Panc1 (cell line): ENCODE measurements at regions not wholly inside any gene's neighbourhood (a gene's known extent, or its start where the extent isn't known, plus 50 kb on each side); places are given as distances from the start of the nearest gene placed in this dataset.

Source experiments
- ATAC-seq: fragments of 200-7000 bp; cut with Tn5 transposase; 2 replicates; pipeline ENCODE4 v1.9.1; 2020; ENCODE audit warnings: mild to moderate bottlenecking, moderate library complexity
- BruUV-seq: library from RNA; stranded (reverse); fragments of 400-500 nt; replicated peaks from 2 replicates; lab custom pipeline; 2021; lab: Mats Ljungman, UMichigan
- CTCF ChIA-PET: fragments of 300-600 bp; sonication (Branson Sonifier 250); formaldehyde crosslinking; loops from one replicate; lab custom pipeline; 2022; ENCODE audit warnings: antibody characterized with exemption; lab: Charles Lee
- POLR2A ChIA-PET: fragments of 300-600 bp; sonication (Branson Sonifier 250); formaldehyde crosslinking; loops from one replicate; lab custom pipeline; 2022; ENCODE audit warnings: antibody characterized with exemption; lab: Charles Lee
- DNase-seq: peaks from one replicate; pipeline ENCODE4 v3.0.0-alpha.2; 2010; ENCODE audit warnings: low read depth, low spot score
- H3K27ac ChIP-seq: 2 replicates; pipeline ENCODE4 v1.5.1; 2011; ENCODE audit warnings: mild to moderate bottlenecking, low read length, inconsistent platforms
- H3K27me3 ChIP-seq: fragments of 200-500 bp; sonication (Bioruptor generic); 2 replicates; pipeline ENCODE4 v1.6.0; 2014; ENCODE audit warnings: low read length, inconsistent platforms; ENCODE audit not compliant: control insufficient read depth, insufficient read depth
- H3K36me3 ChIP-seq: fragments of 200-500 bp; sonication (Bioruptor generic); 2 replicates; pipeline ENCODE4 v1.5.1; 2014; ENCODE audit warnings: inconsistent platforms, mild to moderate bottlenecking, low read length, moderate library complexity; ENCODE audit not compliant: control insufficient read depth, insufficient read depth
- H3K4me1 ChIP-seq: 2 replicates; pipeline ENCODE4 v1.5.1; 2011; ENCODE audit warnings: inconsistent platforms, mild to moderate bottlenecking, low read length, moderate library complexity; ENCODE audit not compliant: control insufficient read depth, insufficient read depth
- H3K4me3 ChIP-seq, 2 experiments: 2 replicates each; pipeline ENCODE4 v1.5.1; 2011 to 2012; ENCODE audit warnings: low read depth in 2 of 2, low read length in 2 of 2, mild to moderate bottlenecking in 2 of 2, inconsistent platforms in 1 of 2, moderate library complexity in 1 of 2
- H3K9me3 ChIP-seq: fragments of 200-500 bp; sonication (Bioruptor generic); 2 replicates; pipeline ENCODE4 v1.5.1; 2014; ENCODE audit warnings: low read depth, mild to moderate bottlenecking, inconsistent platforms, low read length, moderate library complexity; ENCODE audit not compliant: control insufficient read depth, insufficient read depth
- POLR2AphosphoS5 ChIP-seq: IDR thresholded peaks from 2 replicates; pipeline ENCODE4 v1.6.1; 2012; ENCODE audit warnings: mild to moderate bottlenecking, low read depth, low read length, moderate library complexity
- SIN3A ChIP-seq: IDR thresholded peaks from 2 replicates; pipeline ENCODE4 v1.6.1; 2012; ENCODE audit warnings: low read depth, mild to moderate bottlenecking, low read length, moderate library complexity, borderline replicate concordance; ENCODE audit not compliant: insufficient read depth
- TCF7L2 ChIP-seq: IDR thresholded peaks from 2 replicates; pipeline ENCODE4 v1.6.1; 2011; ENCODE audit warnings: mild to moderate bottlenecking, low read depth, low read length, inconsistent platforms
- in situ Hi-C: cut with HindIII; loops from 2 replicates; pipeline ENCODE4 v1.10.0; 2016; ENCODE audit warnings: low sequenced_read_pairs, low pct_unique_long_range_greater_than_20kb
- intact Hi-C: fragments of 100-400 bp; cut with micrococcal nuclease; formaldehyde crosslinking; loops from one replicate; pipeline ENCODE4 v1.10.0; 2022; ENCODE audit not compliant: unreplicated experiment
- TF ChIP-seq, protein P1 (sequence below), 2 experiments: IDR thresholded peaks; 2 replicates each; pipeline ENCODE4 v1.6.1; 2011 to 2012; ENCODE audit warnings: low read depth in 2 of 2, control low read depth in 1 of 2, low read length in 1 of 2, mild to moderate bottlenecking in 1 of 2, moderate library complexity in 1 of 2; ENCODE audit not compliant: insufficient read depth in 1 of 2
- TF ChIP-seq, protein P2 (sequence below): fragments of 450-650 bp; IDR thresholded peaks from 2 replicates; pipeline ENCODE4 v1.5.1; 2017; ENCODE audit warnings: mild to moderate bottlenecking

DNA sequence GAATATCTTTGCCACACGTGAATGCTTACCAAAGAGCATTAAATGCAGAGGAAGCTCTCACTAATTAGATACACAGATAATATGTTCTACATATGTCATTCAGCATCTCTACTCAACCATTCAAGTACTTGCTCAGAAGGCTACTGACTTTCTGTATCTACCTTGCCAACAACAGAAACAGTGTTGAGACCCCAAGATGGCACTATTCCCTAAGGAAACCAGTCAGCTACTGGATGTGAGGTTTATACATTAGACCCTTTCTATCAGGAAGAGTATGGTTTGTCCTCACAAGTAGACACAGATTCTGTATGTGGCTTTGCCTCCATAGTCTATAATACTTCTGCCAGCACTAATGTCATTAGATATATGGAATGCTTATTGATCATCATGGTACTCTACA lies 443.9 kb upstream of the INTU start:
- Histone ChIP-seq H3K4me3 (no peak overlapping the region), H3K36me3 (no peaks in the 10 kb centered on the region), H3K9me3 (no peaks in the 10 kb centered on the region), H3K27ac (no peak overlapping the region), H3K4me1 (no peaks in the 10 kb centered on the region), H3K27me3 (no peaks in the 10 kb centered on the region)
- no TSS peak for BruUV-seq
- DNase-seq (no peak), ATAC-seq (no peak)
- in situ Hi-C loops (no loop called here), intact Hi-C loops (no loop called here)
- ChIA-PET POLR2A (no interaction called here), CTCF (no interaction called here)
- TF ChIP-seq SIN3A (no peak), TCF7L2 (no peak), POLR2AphosphoS5 (no peak)
- TF ChIP-seq, protein P1, sequence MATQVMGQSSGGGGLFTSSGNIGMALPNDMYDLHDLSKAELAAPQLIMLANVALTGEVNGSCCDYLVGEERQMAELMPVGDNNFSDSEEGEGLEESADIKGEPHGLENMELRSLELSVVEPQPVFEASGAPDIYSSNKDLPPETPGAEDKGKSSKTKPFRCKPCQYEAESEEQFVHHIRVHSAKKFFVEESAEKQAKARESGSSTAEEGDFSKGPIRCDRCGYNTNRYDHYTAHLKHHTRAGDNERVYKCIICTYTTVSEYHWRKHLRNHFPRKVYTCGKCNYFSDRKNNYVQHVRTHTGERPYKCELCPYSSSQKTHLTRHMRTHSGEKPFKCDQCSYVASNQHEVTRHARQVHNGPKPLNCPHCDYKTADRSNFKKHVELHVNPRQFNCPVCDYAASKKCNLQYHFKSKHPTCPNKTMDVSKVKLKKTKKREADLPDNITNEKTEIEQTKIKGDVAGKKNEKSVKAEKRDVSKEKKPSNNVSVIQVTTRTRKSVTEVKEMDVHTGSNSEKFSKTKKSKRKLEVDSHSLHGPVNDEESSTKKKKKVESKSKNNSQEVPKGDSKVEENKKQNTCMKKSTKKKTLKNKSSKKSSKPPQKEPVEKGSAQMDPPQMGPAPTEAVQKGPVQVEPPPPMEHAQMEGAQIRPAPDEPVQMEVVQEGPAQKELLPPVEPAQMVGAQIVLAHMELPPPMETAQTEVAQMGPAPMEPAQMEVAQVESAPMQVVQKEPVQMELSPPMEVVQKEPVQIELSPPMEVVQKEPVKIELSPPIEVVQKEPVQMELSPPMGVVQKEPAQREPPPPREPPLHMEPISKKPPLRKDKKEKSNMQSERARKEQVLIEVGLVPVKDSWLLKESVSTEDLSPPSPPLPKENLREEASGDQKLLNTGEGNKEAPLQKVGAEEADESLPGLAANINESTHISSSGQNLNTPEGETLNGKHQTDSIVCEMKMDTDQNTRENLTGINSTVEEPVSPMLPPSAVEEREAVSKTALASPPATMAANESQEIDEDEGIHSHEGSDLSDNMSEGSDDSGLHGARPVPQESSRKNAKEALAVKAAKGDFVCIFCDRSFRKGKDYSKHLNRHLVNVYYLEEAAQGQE (IDR thresholded peaks at IDR 0.05; ENCODE audit: insufficient read depth in 1 of 2, low read depth in 2 of 2, low read length in 1 of 2) = no peak
- TF ChIP-seq, protein P2, sequence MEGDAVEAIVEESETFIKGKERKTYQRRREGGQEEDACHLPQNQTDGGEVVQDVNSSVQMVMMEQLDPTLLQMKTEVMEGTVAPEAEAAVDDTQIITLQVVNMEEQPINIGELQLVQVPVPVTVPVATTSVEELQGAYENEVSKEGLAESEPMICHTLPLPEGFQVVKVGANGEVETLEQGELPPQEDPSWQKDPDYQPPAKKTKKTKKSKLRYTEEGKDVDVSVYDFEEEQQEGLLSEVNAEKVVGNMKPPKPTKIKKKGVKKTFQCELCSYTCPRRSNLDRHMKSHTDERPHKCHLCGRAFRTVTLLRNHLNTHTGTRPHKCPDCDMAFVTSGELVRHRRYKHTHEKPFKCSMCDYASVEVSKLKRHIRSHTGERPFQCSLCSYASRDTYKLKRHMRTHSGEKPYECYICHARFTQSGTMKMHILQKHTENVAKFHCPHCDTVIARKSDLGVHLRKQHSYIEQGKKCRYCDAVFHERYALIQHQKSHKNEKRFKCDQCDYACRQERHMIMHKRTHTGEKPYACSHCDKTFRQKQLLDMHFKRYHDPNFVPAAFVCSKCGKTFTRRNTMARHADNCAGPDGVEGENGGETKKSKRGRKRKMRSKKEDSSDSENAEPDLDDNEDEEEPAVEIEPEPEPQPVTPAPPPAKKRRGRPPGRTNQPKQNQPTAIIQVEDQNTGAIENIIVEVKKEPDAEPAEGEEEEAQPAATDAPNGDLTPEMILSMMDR = no peak

DNA sequence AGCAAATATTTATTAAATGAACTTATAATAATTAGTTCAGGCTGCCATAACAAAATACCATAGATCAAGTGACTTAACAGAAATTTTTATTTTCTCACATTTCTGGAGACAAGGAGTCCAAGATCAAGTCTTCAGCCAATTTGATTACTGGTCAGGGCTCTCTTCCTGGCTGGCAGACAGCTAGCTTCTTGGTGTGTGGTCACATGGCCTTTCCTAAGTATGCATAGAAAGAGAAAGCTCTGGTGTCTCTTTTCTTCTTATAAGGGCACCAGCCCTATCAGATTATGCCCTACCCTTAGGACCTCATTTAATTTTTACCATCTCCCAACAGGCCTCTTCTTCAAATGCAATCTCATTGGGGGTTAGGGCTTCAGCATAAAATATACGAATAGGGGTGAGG lies 438.5 kb upstream of the INTU start:
- POLR2A ChIA-PET = no interaction called here
- Histone ChIP-seq H3K4me1 (no peaks in the 10 kb centered on the region), H3K27ac (no peak overlapping the region), H3K9me3 (no peaks in the 10 kb centered on the region), H3K36me3 (no peaks in the 10 kb centered on the region), H3K27me3 (no peaks in the 10 kb centered on the region), H3K4me3 (no peak overlapping the region)
- BruUV-seq = no TSS peak
- intact Hi-C loops = no loop called here
- CTCF ChIA-PET = no interaction called here
- TF ChIP-seq SIN3A (no peak), TCF7L2 (no peak), POLR2AphosphoS5 (no peak)
- TF ChIP-seq, protein P1 (IDR thresholded peaks at IDR 0.05; ENCODE audit: insufficient read depth in 1 of 2, low read depth in 2 of 2, low read length in 1 of 2) = no peak
- TF ChIP-seq, protein P2 = no peak
- DNase-seq (no peak), ATAC-seq (no peak)
- in situ Hi-C loops = no loop called here
